AG04450 (cell line): ENCODE measurements at regions not wholly inside any gene's neighbourhood (a gene's known extent, or its start where the extent isn't known, plus 50 kb on each side); places are given as distances from the start of the nearest gene placed in this dataset.

Experiments
- CTCF ChIA-PET: fragments of 300-600, 350-600 bp; formaldehyde crosslinking; extraction: SDS; loops from one replicate; lab custom pipeline; 2022; ENCODE audit warnings: antibody characterized with exemption, inconsistent platforms; lab: Charles Lee
- POLR2A ChIA-PET: fragments of 350-600 bp; formaldehyde crosslinking; extraction: SDS; loops from one replicate; lab custom pipeline; 2021; ENCODE audit warnings: antibody characterized with exemption, inconsistent platforms; lab: Yijun Ruan, JAX
- DNase-seq: peaks from one replicate; pipeline ENCODE4 v3.0.0-alpha.2; 2011; ENCODE audit warnings: low read depth, low spot score
- H3K27ac ChIP-seq: one replicate; pipeline ENCODE4 v1.5.1; 2012; ENCODE audit warnings: low read depth, low read length, control low read depth
- H3K27me3 ChIP-seq: one replicate; pipeline ENCODE4 v1.6.0; 2012; ENCODE audit warnings: low read length; ENCODE audit not compliant: control insufficient read depth, insufficient read depth
- H3K4me3 ChIP-seq: 2 replicates; pipeline ENCODE4 v1.5.1; 2011; ENCODE audit warnings: mild to moderate bottlenecking, low read depth, low read length, control low read depth
- H3K9me3 ChIP-seq: 2 replicates; pipeline ENCODE4 v1.5.1; 2012; ENCODE audit warnings: low read length; ENCODE audit not compliant: control insufficient read depth, insufficient read depth
- TF ChIP-seq, protein P1 (sequence below): IDR thresholded peaks from 2 replicates; pipeline ENCODE4 v1.5.1; 2011; ENCODE audit warnings: low read depth, low read length, control low read depth, inconsistent platforms

- CTCF ChIA-PET: no interaction called here
- H3K4me3 ChIP-seq: no peak overlapping the region
- H3K27me3 ChIP-seq: no peaks in the 10 kb centered on the region
- TF ChIP-seq, protein P1, sequence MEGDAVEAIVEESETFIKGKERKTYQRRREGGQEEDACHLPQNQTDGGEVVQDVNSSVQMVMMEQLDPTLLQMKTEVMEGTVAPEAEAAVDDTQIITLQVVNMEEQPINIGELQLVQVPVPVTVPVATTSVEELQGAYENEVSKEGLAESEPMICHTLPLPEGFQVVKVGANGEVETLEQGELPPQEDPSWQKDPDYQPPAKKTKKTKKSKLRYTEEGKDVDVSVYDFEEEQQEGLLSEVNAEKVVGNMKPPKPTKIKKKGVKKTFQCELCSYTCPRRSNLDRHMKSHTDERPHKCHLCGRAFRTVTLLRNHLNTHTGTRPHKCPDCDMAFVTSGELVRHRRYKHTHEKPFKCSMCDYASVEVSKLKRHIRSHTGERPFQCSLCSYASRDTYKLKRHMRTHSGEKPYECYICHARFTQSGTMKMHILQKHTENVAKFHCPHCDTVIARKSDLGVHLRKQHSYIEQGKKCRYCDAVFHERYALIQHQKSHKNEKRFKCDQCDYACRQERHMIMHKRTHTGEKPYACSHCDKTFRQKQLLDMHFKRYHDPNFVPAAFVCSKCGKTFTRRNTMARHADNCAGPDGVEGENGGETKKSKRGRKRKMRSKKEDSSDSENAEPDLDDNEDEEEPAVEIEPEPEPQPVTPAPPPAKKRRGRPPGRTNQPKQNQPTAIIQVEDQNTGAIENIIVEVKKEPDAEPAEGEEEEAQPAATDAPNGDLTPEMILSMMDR: no peak
- no peak for DNase-seq
- no peak overlapping the region for H3K27ac ChIP-seq
- H3K9me3 ChIP-seq: peaks cover 5% of the 10 kb centered on the region; the same call in 1 of the 2 replicates
- POLR2A ChIA-PET: no interaction called here
Measured at GRCh38 chr9:23551929-23552707, 273.9 kb downstream of the ELAVL2 start.

DNA sequence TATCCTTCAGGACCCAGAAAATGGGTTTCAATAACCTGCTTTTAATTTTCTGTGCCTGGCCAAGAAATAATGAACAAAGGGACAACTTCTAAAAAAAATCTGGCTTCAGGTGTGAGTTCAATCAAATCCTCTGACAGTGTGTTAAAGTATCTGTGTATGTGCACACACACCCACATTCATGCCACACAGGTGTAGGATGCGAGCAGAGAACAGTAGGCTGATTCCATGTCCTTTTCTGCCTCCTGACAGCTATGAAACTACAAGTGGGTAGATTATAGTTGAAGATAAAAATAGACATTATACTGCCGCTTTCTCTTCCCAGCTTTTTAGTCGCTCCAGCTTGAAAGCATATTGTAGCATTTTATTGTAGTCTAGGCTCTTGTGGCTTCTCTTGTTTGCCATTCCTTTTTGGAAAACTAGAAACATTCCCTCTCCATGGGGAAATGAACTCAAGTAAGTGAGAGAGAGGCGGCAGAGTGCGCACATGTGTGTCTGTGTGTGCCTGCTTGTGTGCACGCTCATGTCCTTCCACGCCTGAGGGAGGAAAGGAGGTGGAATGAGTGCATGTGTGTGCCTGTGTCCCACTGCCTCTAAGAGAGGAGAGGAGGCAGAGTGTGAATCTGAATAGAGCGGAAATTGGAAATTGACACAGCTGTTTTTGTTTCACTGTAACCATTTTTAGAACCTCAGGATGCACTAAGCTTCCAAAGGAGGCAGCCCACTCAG lies 273.0 kb downstream of the ELAVL2 start:
- TF ChIP-seq, protein P1: no peak
- POLR2A ChIA-PET: no interaction called here
- no peak for DNase-seq
- Histone ChIP-seq H3K27me3 (no peaks in the 10 kb centered on the region), H3K4me3 (no peak overlapping the region), H3K9me3 (peaks cover 5% of the 10 kb centered on the region; the same call in 1 of the 2 replicates), H3K27ac (no peak overlapping the region)
- CTCF ChIA-PET: no interaction called here

DNA sequence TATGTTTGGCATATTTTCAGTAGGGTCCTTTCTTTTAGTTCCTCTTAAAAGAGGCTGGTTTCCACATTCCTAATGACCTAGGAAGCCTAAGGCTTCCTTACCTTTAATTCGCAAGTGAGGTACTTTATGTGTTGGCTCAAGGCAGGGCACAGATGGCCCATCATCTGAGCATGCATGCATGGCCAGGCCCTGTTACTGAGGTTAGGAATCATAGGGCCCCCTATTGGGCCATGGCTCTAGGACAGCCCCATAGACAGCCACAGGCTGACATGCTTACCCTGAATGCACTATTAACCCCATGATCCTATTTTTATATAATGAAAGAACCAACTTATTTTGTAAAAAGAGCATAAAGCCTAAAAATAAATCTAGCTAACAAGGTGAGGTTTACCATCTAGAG lies 271.4 kb downstream of the ELAVL2 start:
- Histone ChIP-seq H3K4me3 (no peak overlapping the region), H3K9me3 (peaks cover 5% of the 10 kb centered on the region; the same call in 1 of the 2 replicates), H3K27me3 (no peaks in the 10 kb centered on the region), H3K27ac (no peak overlapping the region)
- ChIA-PET POLR2A (no interaction called here), CTCF (no interaction called here)
- TF ChIP-seq, protein P1: no peak
- no peak for DNase-seq

DNA sequence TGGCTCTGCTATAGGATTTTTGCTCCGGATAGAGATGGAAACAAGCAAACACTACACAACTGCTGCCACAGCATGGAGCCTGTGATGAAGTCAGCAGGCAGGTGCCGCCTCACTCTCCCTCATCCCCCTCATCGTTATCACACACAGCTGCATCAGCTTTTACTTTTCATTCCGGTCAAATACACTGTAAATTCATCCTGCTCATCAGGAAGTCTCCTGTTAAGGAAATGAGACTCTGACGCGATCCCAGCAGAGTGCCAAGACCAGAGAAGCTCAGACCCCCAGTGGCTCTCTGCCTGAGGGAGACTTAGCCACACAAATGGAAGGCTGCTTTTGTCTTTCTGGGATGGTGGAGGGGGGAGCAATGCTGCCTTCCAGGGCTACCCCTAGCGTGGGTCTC lies 270.2 kb downstream of the ELAVL2 start:
- H3K9me3 ChIP-seq: peaks cover 5% of the 10 kb centered on the region; the same call in 1 of the 2 replicates
- H3K4me3 ChIP-seq: no peak overlapping the region
- DNase-seq: no peak
- no peak overlapping the region for H3K27ac ChIP-seq
- TF ChIP-seq, protein P1: no peak
- ChIA-PET POLR2A (no interaction called here), CTCF (no interaction called here)
- no peaks in the 10 kb centered on the region for H3K27me3 ChIP-seq

GRCh38 chr9:23556459-23556858 lies 269.6 kb downstream of the ELAVL2 start:
- POLR2A ChIA-PET: no interaction called here
- Histone ChIP-seq H3K9me3 (peaks cover 5% of the 10 kb centered on the region; the same call in 1 of the 2 replicates), H3K27me3 (no peaks in the 10 kb centered on the region), H3K27ac (no peak overlapping the region), H3K4me3 (no peak overlapping the region)
- CTCF ChIA-PET: no interaction called here
- DNase-seq: no peak
- TF ChIP-seq, protein P1: no peak
